NOMO-1 treated with DMSO at 0.1 percent for 48 hours (cell line): ENCODE measurements at regions not wholly inside any gene's neighbourhood (a gene's known extent, or its start where the extent isn't known, plus 50 kb on each side); places are given as distances from the start of the nearest gene placed in this dataset.

ENCODE experiments used
- DNase-seq: peaks from one replicate; lab custom pipeline; 2025; ENCODE audit not compliant: unreplicated experiment; lab: John Stamatoyannopoulos, UW

- no peak for DNase-seq
Measured at GRCh38 chr2:193332941-193333340, 1138.2 kb upstream of the TMEFF2 start.

GRCh38 chr2:193331676-193332075 is 1136.9 kb upstream of the TMEFF2 start:
- peak; percentile 70 for DNase-seq

GRCh38 chr2:193326296-193326695 is 1131.6 kb upstream of the TMEFF2 start:
- DNase-seq, result peak; percentile 52

GRCh38 chr2:193315428-193316091 is 1120.8 kb upstream of the TMEFF2 start:
- no peak for DNase-seq

GRCh38 chr2:193303464-193303863 is 1108.7 kb upstream of the TMEFF2 start:
- no peak for DNase-seq

- no peak for DNase-seq
Measured at GRCh38 chr2:193294371-193294770, 1099.6 kb upstream of the TMEFF2 start.

- no peak for DNase-seq
Measured at GRCh38 chr2:193279361-193279760, 1084.6 kb upstream of the TMEFF2 start.

GRCh38 chr2:193276988-193277387 is 1082.3 kb upstream of the TMEFF2 start:
- no peak for DNase-seq

- DNase-seq, result no peak
Measured at GRCh38 chr2:193276560-193276959, 1081.8 kb upstream of the TMEFF2 start.

- no peak for DNase-seq
Measured at GRCh38 chr2:193276069-193276468, 1081.3 kb upstream of the TMEFF2 start.

- DNase-seq, result peak; percentile 82
Measured at GRCh38 chr2:193272011-193272410, 1077.3 kb upstream of the TMEFF2 start.

GRCh38 chr2:193270816-193271215 is 1076.1 kb upstream of the TMEFF2 start:
- no peak for DNase-seq

GRCh38 chr2:193267496-193268002 is 1072.8 kb upstream of the TMEFF2 start:
- DNase-seq, result no peak

- no peak for DNase-seq
Measured at GRCh38 chr2:193253014-193253530, 1058.3 kb upstream of the TMEFF2 start.

- no peak for DNase-seq
Measured at GRCh38 chr2:193251909-193252308, 1057.2 kb upstream of the TMEFF2 start.

- DNase-seq, result no peak
Measured at GRCh38 chr2:193250389-193250788, 1055.7 kb upstream of the TMEFF2 start.

- no peak for DNase-seq
Measured at GRCh38 chr2:193240752-193241151, 1046.0 kb upstream of the TMEFF2 start.

GRCh38 chr2:193231634-193232033 is 1036.9 kb upstream of the TMEFF2 start:
- no peak for DNase-seq

- no peak for DNase-seq
Measured at GRCh38 chr2:193228276-193228675, 1033.5 kb upstream of the TMEFF2 start.

- DNase-seq, result no peak
Measured at GRCh38 chr2:193222454-193222853, 1027.7 kb upstream of the TMEFF2 start.

GRCh38 chr2:193219413-193219812 is 1024.7 kb upstream of the TMEFF2 start:
- DNase-seq, result no peak

GRCh38 chr2:193201583-193201982 is 1006.9 kb upstream of the TMEFF2 start:
- no peak for DNase-seq

GRCh38 chr2:193199322-193199721 is 1004.6 kb upstream of the TMEFF2 start:
- no peak for DNase-seq
